GM12878 (cell line): ENCODE measurements at regions not wholly inside any gene's neighbourhood (a gene's known extent, or its start where the extent isn't known, plus 50 kb on each side); places are given as distances from the start of the nearest gene placed in this dataset.

Experiments used
- ATAC-seq: fragments of 200-7000 bp; cut with Tn5 transposase; 3 replicates; pipeline ENCODE4 v1.9.1; 2020; ENCODE audit warnings: mild to moderate bottlenecking, moderate library complexity
- BruUV-seq: library from RNA; stranded (reverse); fragments of 400-500 nt; replicated peaks from 2 replicates; lab custom pipeline; 2021; lab: Mats Ljungman, UMichigan
- CTCF ChIA-PET: fragments of 300-600 bp; sonication (Branson Sonifier 250); formaldehyde crosslinking; extraction: SDS; loops from one replicate; lab custom pipeline; 2021; ENCODE audit warnings: inconsistent platforms; lab: Yijun Ruan, JAX
- POLR2A ChIA-PET: fragments of 350-600 bp; formaldehyde crosslinking; extraction: SDS; loops from one replicate; lab custom pipeline; 2021; ENCODE audit warnings: inconsistent platforms; lab: Charles Lee
- RAD21 ChIA-PET: fragments of 300-600 bp; sonication (Branson Sonifier 250); formaldehyde crosslinking; loops from one replicate; lab custom pipeline; 2023; ENCODE audit warnings: antibody characterized with exemption; ENCODE audit not compliant: unreplicated experiment; lab: Charles Lee
- SMC1A ChIA-PET: fragments of 300-600 bp; sonication (Branson Sonifier 250); formaldehyde crosslinking; loops from one replicate; lab custom pipeline; 2023; ENCODE audit not compliant: unreplicated experiment, uncharacterized antibody; lab: Charles Lee
- DNase-seq: peaks from one replicate; pipeline ENCODE4 v3.0.0-alpha.2; 2011; ENCODE audit warnings: low read depth, low spot score
- FAIRE-seq: peaks from 3 replicates; lab custom pipeline; 2011; peaks lifted over from hg19 to GRCh38; lab: Jason Lieb, UNC
- H2AFZ ChIP-seq: 2 replicates; pipeline ENCODE4 v1.6.0; 2011; ENCODE audit warnings: low read depth, low read length, control low read depth; ENCODE audit not compliant: control insufficient read depth
- H3K27ac ChIP-seq: 2 replicates; pipeline ENCODE4 v1.5.1; 2011; ENCODE audit warnings: control low read depth; ENCODE audit not compliant: control insufficient read depth, insufficient read depth
- H3K27me3 ChIP-seq, 2 experiments: replicated peaks in 1 of 2; 2 replicates each; pipeline versions ENCODE4 v1.6.0 to v1.6.1; 2011; ENCODE audit warnings: low read length in 1 of 2; ENCODE audit not compliant: control insufficient read depth in 2 of 2, insufficient read depth in 2 of 2
- H3K36me3 ChIP-seq, 2 experiments: 2 replicates each; pipeline ENCODE4 v1.5.1; 2011; ENCODE audit warnings: low read length in 1 of 2; ENCODE audit not compliant: control insufficient read depth in 2 of 2, insufficient read depth in 2 of 2
- H3K4me1 ChIP-seq: 2 replicates; pipeline ENCODE4 v1.6.1; 2011; ENCODE audit warnings: mild to moderate bottlenecking, low read length, moderate library complexity, mixed read lengths; ENCODE audit not compliant: control insufficient read depth, insufficient read depth
- H3K4me2 ChIP-seq: 2 replicates; pipeline ENCODE4 v1.6.0; 2011; ENCODE audit warnings: control low read depth; ENCODE audit not compliant: control insufficient read depth, insufficient read depth
- H3K4me3 ChIP-seq: fragments of 200-600 bp; sonication (generic); 2 replicates; pipeline ENCODE4 v1.5.1; 2016
- H3K79me2 ChIP-seq: 2 replicates; pipeline ENCODE4 v1.6.0; 2011; ENCODE audit warnings: low read length; ENCODE audit not compliant: control insufficient read depth, insufficient read depth
- H3K9ac ChIP-seq: 2 replicates; pipeline ENCODE4 v1.8.0; 2011; ENCODE audit warnings: low read length, control low read depth, mixed read lengths; ENCODE audit not compliant: control insufficient read depth, insufficient read depth
- H3K9me3 ChIP-seq: replicated peaks from 3 replicates; pipeline ENCODE4 v1.5.1; 2011; ENCODE audit warnings: mild to moderate bottlenecking, low read length; ENCODE audit not compliant: control insufficient read depth, insufficient read depth
- H4K20me1 ChIP-seq: 2 replicates; pipeline ENCODE4 v1.6.0; 2011; ENCODE audit not compliant: control insufficient read depth, insufficient read depth
- CBFB ChIP-seq: IDR thresholded peaks from 2 replicates; pipeline ENCODE4 v1.6.1; 2016; ENCODE audit warnings: antibody characterized with exemption, low read depth
- CBX3 ChIP-seq: fragments of 200-600 bp; sonication (generic); IDR thresholded peaks from 2 replicates; pipeline ENCODE4 v1.6.1; 2016; ENCODE audit warnings: low read depth, borderline replicate concordance
- ESRRA ChIP-seq: IDR thresholded peaks from 2 replicates; pipeline ENCODE4 v1.6.1; 2012; ENCODE audit warnings: mild to moderate bottlenecking, low read length, improper control_type of control experiment
- HCFC1 ChIP-seq: fragments of 150-350 bp; IDR thresholded peaks from 2 replicates; pipeline ENCODE4 v1.6.1; 2014; ENCODE audit warnings: low read length
- IKZF1 ChIP-seq: fragments of 450-650 bp; conservative IDR thresholded peaks from 2 replicates; pipeline ENCODE4 v1.6.1; 2017; ENCODE audit warnings: antibody characterized with exemption, mild to moderate bottlenecking
- LARP7 ChIP-seq: fragments of 450-650 bp; IDR thresholded peaks from 2 replicates; pipeline ENCODE4 v1.6.1; 2017; ENCODE audit warnings: mild to moderate bottlenecking
- MTA2 ChIP-seq: fragments of 450-650 bp; IDR thresholded peaks from 2 replicates; pipeline ENCODE4 v1.6.1; 2016; ENCODE audit warnings: low read depth, mild to moderate bottlenecking, moderate library complexity
- WRNIP1 ChIP-seq: IDR thresholded peaks from 2 replicates; pipeline ENCODE4 v1.6.1; 2011; ENCODE audit warnings: low read depth, low read length, improper control_type of control experiment, borderline replicate concordance
- WGBS: methylation state at CpG from one replicate; pipeline ENCODE4 v1.1.6; 2016; ENCODE audit warnings: low lambda C conversion rate; ENCODE audit not compliant: insufficient replicate concordance, insufficient coverage; ENCODE audit errors: missing lambda C conversion rate; 5-methylcytosine and 5-hydroxymethylcytosine counted together
- in situ Hi-C: fragments of 300-500 bp; cut with MboI; formaldehyde crosslinking; loops from 9 replicates; pipeline ENCODE4 v1.14.3; 2018; ENCODE audit warnings: mixed read lengths
- intact Hi-C: fragments of 100-400 bp; cut with micrococcal nuclease; formaldehyde crosslinking; loops from one replicate; pipeline ENCODE4 v1.14.2; 2022; ENCODE audit not compliant: unreplicated experiment
- TF ChIP-seq, protein P1 (sequence below): fragments of 150-350 bp; IDR thresholded peaks from 2 replicates; pipeline ENCODE4 v1.6.1; 2014; ENCODE audit warnings: mild to moderate bottlenecking, low read depth, low read length
- TF ChIP-seq, protein P2 (sequence below): fragments of 450-650 bp; formaldehyde crosslinking; IDR thresholded peaks from 2 replicates; pipeline ENCODE4 v1.5.0; 2022; ENCODE audit warnings: mild to moderate bottlenecking, missing genetic modification characterization
- TF ChIP-seq, protein P3 (sequence below): fragments of 450-650 bp; IDR thresholded peaks from 2 replicates; pipeline ENCODE4 v1.6.1; 2017; ENCODE audit warnings: borderline replicate concordance

DNA sequence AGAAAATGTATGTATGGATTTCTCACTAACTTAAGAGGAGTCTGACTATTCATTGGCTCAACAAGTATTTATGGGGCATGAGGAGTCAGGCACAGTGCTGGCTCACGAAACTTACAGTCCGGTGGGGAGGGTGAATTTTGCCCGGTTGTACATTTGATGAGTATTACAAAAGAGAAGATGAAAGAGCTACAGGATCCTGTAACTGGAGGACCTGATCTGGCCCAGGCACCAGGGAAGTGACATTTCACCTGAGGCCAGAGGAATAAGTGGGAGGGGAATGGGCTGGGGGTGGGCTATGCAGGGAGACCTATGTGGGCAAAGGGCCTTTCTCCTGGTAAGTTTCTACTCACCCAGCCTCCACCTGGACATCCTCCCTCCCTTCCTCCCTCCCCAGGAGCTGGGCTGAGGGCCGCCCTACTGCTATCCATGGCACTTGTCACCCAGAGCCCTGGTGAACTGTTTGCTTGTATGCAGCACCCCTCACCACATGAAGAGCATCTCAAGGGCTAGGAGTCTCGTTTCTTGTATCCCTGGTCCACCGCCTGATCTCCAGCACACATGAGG, 101.1 kb upstream of the ZNF438 start:
- FAIRE-seq (no peak), DNase-seq (no peak), ATAC-seq (no peak)
- ChIA-PET POLR2A (interaction anchor here (0.8 to 1.1 kb wide), 2 partner anchors 8 to 27 kb away, joined by 3 read pairs; no protein-coding TSS in a partner anchor), SMC1A (interaction anchor here (0.5 to 2.4 kb wide), 7 partner anchors 12 to 527 kb away, joined by 3 to 12 read pairs (median 5); no protein-coding TSS in a partner anchor), RAD21 (interaction anchor here (2.4 to 2.5 kb wide), 2 partner anchors 12 to 101 kb away, joined by 7 to 9 read pairs; partner anchors contain the start of gene ZNF438), CTCF (interaction anchor here (0.7 kb wide), 1 partner anchor 18 kb away, joined by 3 read pairs; no protein-coding TSS in a partner anchor)
- Histone ChIP-seq H3K4me1 (peaks cover 11% of the 10 kb centered on the region), H3K27me3 (no peaks in the 10 kb centered on the region), H2AFZ (peak overlapping the region; percentile 81; the same call in 1 of the 2 replicates), H3K79me2 (no peaks in the 10 kb centered on the region), H4K20me1 (no peaks in the 10 kb centered on the region), H3K4me2 (no peak overlapping the region), H3K27ac (no peak overlapping the region), H3K9ac (no peak overlapping the region), H3K36me3 (no peaks in the 10 kb centered on the region), H3K9me3 (no peaks in the 10 kb centered on the region), H3K4me3 (no peak overlapping the region)
- WGBS = 79% methylated on average over 6 of the region's 6 CpGs
- intact Hi-C loops = loop anchor here (10.0 kb wide), 2 partner anchors 98 to 182 kb away; partner anchors contain the start of genes ZEB1 and ZNF438
- no TSS peak for BruUV-seq
- TF ChIP-seq WRNIP1 (no peak), MTA2 (no peak), IKZF1 (no peak), LARP7 (no peak), ESRRA (no peak), HCFC1 (no peak), CBX3 (no peak), CBFB (no peak)
- TF ChIP-seq, protein P1, sequence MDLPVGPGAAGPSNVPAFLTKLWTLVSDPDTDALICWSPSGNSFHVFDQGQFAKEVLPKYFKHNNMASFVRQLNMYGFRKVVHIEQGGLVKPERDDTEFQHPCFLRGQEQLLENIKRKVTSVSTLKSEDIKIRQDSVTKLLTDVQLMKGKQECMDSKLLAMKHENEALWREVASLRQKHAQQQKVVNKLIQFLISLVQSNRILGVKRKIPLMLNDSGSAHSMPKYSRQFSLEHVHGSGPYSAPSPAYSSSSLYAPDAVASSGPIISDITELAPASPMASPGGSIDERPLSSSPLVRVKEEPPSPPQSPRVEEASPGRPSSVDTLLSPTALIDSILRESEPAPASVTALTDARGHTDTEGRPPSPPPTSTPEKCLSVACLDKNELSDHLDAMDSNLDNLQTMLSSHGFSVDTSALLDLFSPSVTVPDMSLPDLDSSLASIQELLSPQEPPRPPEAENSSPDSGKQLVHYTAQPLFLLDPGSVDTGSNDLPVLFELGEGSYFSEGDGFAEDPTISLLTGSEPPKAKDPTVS = no peak
- TF ChIP-seq, protein P2, sequence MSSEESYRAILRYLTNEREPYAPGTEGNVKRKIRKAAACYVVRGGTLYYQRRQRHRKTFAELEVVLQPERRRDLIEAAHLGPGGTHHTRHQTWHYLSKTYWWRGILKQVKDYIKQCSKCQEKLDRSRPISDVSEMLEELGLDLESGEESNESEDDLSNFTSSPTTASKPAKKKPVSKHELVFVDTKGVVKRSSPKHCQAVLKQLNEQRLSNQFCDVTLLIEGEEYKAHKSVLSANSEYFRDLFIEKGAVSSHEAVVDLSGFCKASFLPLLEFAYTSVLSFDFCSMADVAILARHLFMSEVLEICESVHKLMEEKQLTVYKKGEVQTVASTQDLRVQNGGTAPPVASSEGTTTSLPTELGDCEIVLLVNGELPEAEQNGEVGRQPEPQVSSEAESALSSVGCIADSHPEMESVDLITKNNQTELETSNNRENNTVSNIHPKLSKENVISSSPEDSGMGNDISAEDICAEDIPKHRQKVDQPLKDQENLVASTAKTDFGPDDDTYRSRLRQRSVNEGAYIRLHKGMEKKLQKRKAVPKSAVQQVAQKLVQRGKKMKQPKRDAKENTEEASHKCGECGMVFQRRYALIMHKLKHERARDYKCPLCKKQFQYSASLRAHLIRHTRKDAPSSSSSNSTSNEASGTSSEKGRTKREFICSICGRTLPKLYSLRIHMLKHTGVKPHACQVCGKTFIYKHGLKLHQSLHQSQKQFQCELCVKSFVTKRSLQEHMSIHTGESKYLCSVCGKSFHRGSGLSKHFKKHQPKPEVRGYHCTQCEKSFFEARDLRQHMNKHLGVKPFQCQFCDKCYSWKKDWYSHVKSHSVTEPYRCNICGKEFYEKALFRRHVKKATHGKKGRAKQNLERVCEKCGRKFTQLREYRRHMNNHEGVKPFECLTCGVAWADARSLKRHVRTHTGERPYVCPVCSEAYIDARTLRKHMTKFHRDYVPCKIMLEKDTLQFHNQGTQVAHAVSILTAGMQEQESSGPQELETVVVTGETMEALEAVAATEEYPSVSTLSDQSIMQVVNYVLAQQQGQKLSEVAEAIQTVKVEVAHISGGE (CRISPR knock-in tag) = no peak
- TF ChIP-seq, protein P3, sequence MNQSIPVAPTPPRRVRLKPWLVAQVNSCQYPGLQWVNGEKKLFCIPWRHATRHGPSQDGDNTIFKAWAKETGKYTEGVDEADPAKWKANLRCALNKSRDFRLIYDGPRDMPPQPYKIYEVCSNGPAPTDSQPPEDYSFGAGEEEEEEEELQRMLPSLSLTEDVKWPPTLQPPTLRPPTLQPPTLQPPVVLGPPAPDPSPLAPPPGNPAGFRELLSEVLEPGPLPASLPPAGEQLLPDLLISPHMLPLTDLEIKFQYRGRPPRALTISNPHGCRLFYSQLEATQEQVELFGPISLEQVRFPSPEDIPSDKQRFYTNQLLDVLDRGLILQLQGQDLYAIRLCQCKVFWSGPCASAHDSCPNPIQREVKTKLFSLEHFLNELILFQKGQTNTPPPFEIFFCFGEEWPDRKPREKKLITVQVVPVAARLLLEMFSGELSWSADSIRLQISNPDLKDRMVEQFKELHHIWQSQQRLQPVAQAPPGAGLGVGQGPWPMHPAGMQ = no peak
- in situ Hi-C loops = no loop called here
